PC-9 (cell line): ENCODE measurements at regions not wholly inside any gene's neighbourhood (a gene's known extent, or its start where the extent isn't known, plus 50 kb on each side); places are given as distances from the start of the nearest gene placed in this dataset.

Experiments used
- BruUV-seq: library from RNA; stranded (reverse); fragments of 400-500 nt; replicated peaks from 2 replicates; lab custom pipeline; 2021; lab: Mats Ljungman, UMichigan
- CTCF ChIA-PET: fragments of 300-600 bp; sonication (Branson Sonifier 250); formaldehyde crosslinking; loops from one replicate; lab custom pipeline; 2022; ENCODE audit warnings: antibody characterized with exemption; lab: Charles Lee
- POLR2A ChIA-PET: fragments of 300-600 bp; sonication (Branson Sonifier 250); formaldehyde crosslinking; loops from one replicate; lab custom pipeline; 2022; ENCODE audit warnings: antibody characterized with exemption; ENCODE audit not compliant: unreplicated experiment; lab: Charles Lee
- DNase-seq, 2 experiments: peaks; one replicate each; pipeline versions ENCODE4 v3.0.0 to v3.0.0-alpha.2; 2015 to 2022; ENCODE audit warnings: mixed read lengths in 1 of 2
- H2AFZ ChIP-seq: fragments of 200-600 bp; sonication (generic); 2 replicates; pipeline ENCODE4 v1.8.1; 2017; ENCODE audit warnings: antibody characterized with exemption
- H3F3A ChIP-seq: fragments of 200-600 bp; sonication (generic); 2 replicates; pipeline ENCODE4 v1.8.1; 2017; ENCODE audit warnings: antibody characterized with exemption, mild to moderate bottlenecking, low read depth; ENCODE audit not compliant: insufficient read depth
- H3K27ac ChIP-seq: fragments of 200-600 bp; sonication (generic); 2 replicates; pipeline ENCODE4 v1.6.1; 2016; ENCODE audit warnings: mixed run types
- H3K27me3 ChIP-seq: fragments of 200-600 bp; sonication (generic); 2 replicates; pipeline ENCODE4 v1.6.1; 2016; ENCODE audit warnings: low read depth, mixed run types; ENCODE audit not compliant: insufficient read depth
- H3K36me3 ChIP-seq: fragments of 200-600 bp; sonication (generic); 2 replicates; pipeline ENCODE4 v1.6.1; 2016; ENCODE audit warnings: low read depth, mixed run types
- H3K4me1 ChIP-seq: fragments of 200-600 bp; sonication (generic); replicated peaks from 2 replicates; pipeline ENCODE4 v1.6.1; 2016; ENCODE audit warnings: mixed run types; ENCODE audit not compliant: insufficient read depth
- H3K4me2 ChIP-seq: fragments of 200-600 bp; sonication (generic); 2 replicates; pipeline ENCODE4 v1.6.1; 2017; ENCODE audit warnings: mixed run types
- H3K4me3 ChIP-seq: fragments of 200-600 bp; sonication (generic); 2 replicates; pipeline ENCODE4 v1.6.1; 2016; ENCODE audit warnings: mixed run types
- H3K79me2 ChIP-seq: fragments of 200-600 bp; sonication (generic); 2 replicates; pipeline ENCODE4 v1.6.1; 2017; ENCODE audit warnings: low read depth, mixed run types
- H3K9me2 ChIP-seq: fragments of 200-600 bp; sonication (generic); 2 replicates; pipeline ENCODE4 v1.8.1; 2017; ENCODE audit warnings: mild to moderate bottlenecking; ENCODE audit not compliant: insufficient read depth
- H3K9me3 ChIP-seq: fragments of 200-600 bp; sonication (generic); 2 replicates; pipeline ENCODE4 v1.8.1; 2016; ENCODE audit warnings: low read depth; ENCODE audit not compliant: insufficient read depth
- H4K20me1 ChIP-seq: fragments of 200-600 bp; sonication (generic); 2 replicates; pipeline ENCODE4 v1.8.1; 2017; ENCODE audit not compliant: insufficient read depth
- CTCF ChIP-seq: fragments of 200-600 bp; sonication (generic); conservative IDR thresholded peaks from 2 replicates; pipeline ENCODE4 v1.6.1; 2017; ENCODE audit warnings: mixed run types, antibody characterized with exemption, mild to moderate bottlenecking, moderate library complexity
- EZH2 ChIP-seq: fragments of 200-600 bp; sonication (generic); IDR thresholded peaks from 2 replicates; pipeline ENCODE4 v1.8.0; 2017; ENCODE audit warnings: antibody characterized with exemption, low read depth
- intact Hi-C: fragments of 100-400 bp; cut with micrococcal nuclease; formaldehyde crosslinking; loops from one replicate; pipeline ENCODE4 v1.10.0; 2022; ENCODE audit not compliant: unreplicated experiment

- Histone ChIP-seq H3K4me2 (no peak overlapping the region), H3K27ac (no peak overlapping the region), H3K79me2 (no peaks in the 10 kb centered on the region), H2AFZ (no peak overlapping the region), H3K36me3 (no peaks in the 10 kb centered on the region), H3K9me3 (no peaks in the 10 kb centered on the region), H3F3A (no peaks in the 10 kb centered on the region), H4K20me1 (no peaks in the 10 kb centered on the region), H3K4me1 (no peaks in the 10 kb centered on the region), H3K4me3 (no peak overlapping the region), H3K27me3 (no peaks in the 10 kb centered on the region), H3K9me2 (no peaks in the 10 kb centered on the region)
- CTCF ChIA-PET, result no interaction called here
- BruUV-seq, result no TSS peak
- TF ChIP-seq CTCF (no peak), EZH2 (no peak)
- POLR2A ChIA-PET, result no interaction called here
- intact Hi-C loops, result no loop called here
- no peak for DNase-seq
These were observed 215.1 kb upstream of the RPS23 start for GRCh38 chr5:82493221-82493620.

GRCh38 chr5:82491397-82491796 is 213.2 kb upstream of the RPS23 start:
- no peaks in the 10 kb centered on the region for H3K36me3 ChIP-seq
- H3K9me2 ChIP-seq, result no peaks in the 10 kb centered on the region
- H4K20me1 ChIP-seq, result no peaks in the 10 kb centered on the region
- no peaks in the 10 kb centered on the region for H3K9me3 ChIP-seq
- H3K4me2 ChIP-seq, result no peak overlapping the region
- CTCF ChIA-PET, result no interaction called here
- no peaks in the 10 kb centered on the region for H3K27me3 ChIP-seq
- H3K4me1 ChIP-seq, result no peaks in the 10 kb centered on the region
- no peak overlapping the region for H2AFZ ChIP-seq
- POLR2A ChIA-PET, result no interaction called here
- BruUV-seq, result no TSS peak
- no peak overlapping the region for H3K4me3 ChIP-seq
- no peak overlapping the region for H3K27ac ChIP-seq
- TF ChIP-seq EZH2 (no peak), CTCF (no peak)
- H3F3A ChIP-seq, result no peaks in the 10 kb centered on the region
- intact Hi-C loops, result no loop called here
- H3K79me2 ChIP-seq, result no peaks in the 10 kb centered on the region
- DNase-seq, result no peak

GRCh38 chr5:82489683-82490082 is 211.5 kb upstream of the RPS23 start:
- BruUV-seq, result no TSS peak
- intact Hi-C loops, result no loop called here
- no peak overlapping the region for H3K4me3 ChIP-seq
- no peaks in the 10 kb centered on the region for H3K79me2 ChIP-seq
- no peak for TF ChIP-seq EZH2
- no peak for TF ChIP-seq CTCF
- no peaks in the 10 kb centered on the region for H3K9me3 ChIP-seq
- no peaks in the 10 kb centered on the region for H3F3A ChIP-seq
- no peaks in the 10 kb centered on the region for H4K20me1 ChIP-seq
- no peaks in the 10 kb centered on the region for H3K9me2 ChIP-seq
- ChIA-PET POLR2A (no interaction called here), CTCF (no interaction called here)
- no peaks in the 10 kb centered on the region for H3K27me3 ChIP-seq
- H3K4me2 ChIP-seq, result no peak overlapping the region
- DNase-seq, result no peak
- no peak overlapping the region for H2AFZ ChIP-seq
- H3K27ac ChIP-seq, result no peak overlapping the region
- H3K4me1 ChIP-seq, result no peaks in the 10 kb centered on the region
- no peaks in the 10 kb centered on the region for H3K36me3 ChIP-seq
